Lung (tissue), 11 donors: ENCODE measurements at regions not wholly inside any gene's neighbourhood (a gene's known extent, or its start where the extent isn't known, plus 50 kb on each side); places are given as distances from the start of the nearest gene placed in this dataset.

Source experiments
- ATAC-seq: fragments of 200-7000 bp; cut with Tn5 transposase; one replicate; pipeline ENCODE4 v1.9.1; 2020; ENCODE audit warnings: moderate number of reproducible peaks; ENCODE audit not compliant: insufficient read depth, low FRiP score
- DNase-seq, 3 donors: peaks; one replicate each; pipeline ENCODE4 v3.0.0-alpha.2; 2013 to 2017
- H3K27ac ChIP-seq, 2 donors: one replicate each; pipeline ENCODE4 v1.5.1; 2013; ENCODE audit warnings: mild to moderate bottlenecking in 2 of 2, moderate library complexity in 2 of 2, control low read depth in 1 of 2, inconsistent platforms in 1 of 2, low read depth in 1 of 2, low read length in 1 of 2
- H3K27me3 ChIP-seq, 3 donors: one replicate each; pipeline ENCODE4 v1.5.1; 2013; ENCODE audit warnings: low read length in 2 of 3; ENCODE audit not compliant: control insufficient read depth in 3 of 3, insufficient read depth in 3 of 3
- H3K36me3 ChIP-seq, 4 donors: one replicate each; pipeline ENCODE4 v1.5.1; 2013; ENCODE audit warnings: low read length in 4 of 4, mild to moderate bottlenecking in 1 of 4, moderate library complexity in 1 of 4; ENCODE audit not compliant: control insufficient read depth in 4 of 4, insufficient read depth in 4 of 4
- H3K4me1 ChIP-seq, 5 donors: one replicate each; pipeline ENCODE4 v1.5.1; 2013; ENCODE audit warnings: low read length in 5 of 5, mild to moderate bottlenecking in 2 of 5, moderate library complexity in 1 of 5; ENCODE audit not compliant: control insufficient read depth in 5 of 5, insufficient read depth in 5 of 5
- H3K4me3 ChIP-seq: one replicate; pipeline ENCODE4 v1.5.1; 2013; ENCODE audit warnings: mild to moderate bottlenecking, control low read depth, moderate library complexity
- H3K9ac ChIP-seq, 2 donors: one replicate each; pipeline ENCODE4 v1.5.1; 2013; ENCODE audit warnings: low read length in 2 of 2, control low read depth in 1 of 2; ENCODE audit not compliant: insufficient read depth in 1 of 2
- H3K9me3 ChIP-seq, 4 donors: one replicate each; pipeline ENCODE4 v1.5.1; 2013; ENCODE audit warnings: low read length in 3 of 4, mild to moderate bottlenecking in 1 of 4, moderate library complexity in 1 of 4; ENCODE audit not compliant: control insufficient read depth in 4 of 4, insufficient read depth in 3 of 4
- WGBS, 2 donors: extraction: QIAGEN DNeasy Blood & Tissue Kit; methylation state at CpG; one replicate each; pipeline ENCODE4 v1.1.7; 2013; 5-methylcytosine and 5-hydroxymethylcytosine counted together
- TF ChIP-seq, protein P1 (sequence below): IDR thresholded peaks from 2 replicates; pipeline ENCODE4 v1.5.1; 2012; ENCODE audit warnings: mild to moderate bottlenecking; ENCODE audit errors: control extremely low read depth, extremely low read depth
- donor health status: control.
- donor health status: control.
- donor health status: Bipolar disorder and iron deficiency.
- donor health status: healthy.
- donor health status: DM: yes; HTN: yes; CAD: no.

DNA sequence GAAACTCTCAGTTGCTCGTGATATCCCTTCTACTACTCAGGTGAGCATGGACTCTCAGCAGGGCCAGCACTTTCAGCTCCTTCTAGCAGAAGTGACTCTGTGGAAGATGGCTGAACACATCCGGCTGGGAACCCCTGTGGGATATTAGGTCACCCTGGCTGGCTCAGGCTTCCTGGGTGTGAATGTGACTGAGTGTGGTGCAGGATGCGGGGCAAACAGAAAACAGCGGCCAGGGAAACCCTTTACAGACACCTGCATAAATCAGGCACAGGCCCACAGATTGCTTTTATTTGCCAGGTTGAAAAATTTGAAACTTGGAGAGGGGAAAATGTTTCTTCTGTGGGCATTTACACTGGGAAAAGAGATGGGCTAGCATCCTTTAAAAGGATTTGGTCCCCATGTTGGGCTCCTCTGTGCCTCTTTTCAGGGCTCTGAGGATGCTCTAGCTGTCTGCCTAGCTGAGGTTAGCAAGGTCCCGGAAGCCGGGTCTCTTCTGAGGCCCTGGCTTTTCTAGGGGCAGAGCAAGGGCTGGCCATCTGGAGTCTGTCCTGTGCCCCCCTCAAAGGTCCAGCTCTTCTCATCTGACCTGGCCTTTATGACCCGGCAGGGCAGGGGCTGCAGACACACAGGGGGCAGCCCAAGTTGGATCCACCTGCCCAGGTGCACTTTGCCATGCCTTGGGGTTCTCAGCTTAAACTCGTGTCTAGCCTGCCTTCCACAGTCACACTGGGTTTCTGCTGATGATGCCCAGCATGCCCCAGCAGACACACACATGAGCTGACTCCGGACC, 243.0 kb downstream of the SIPA1L2 start:
- no peak overlapping the region for H3K27ac ChIP-seq
- no peaks in the 10 kb centered on the region for H3K36me3 ChIP-seq
- peaks cover 0 to 3% (median 0%) of the 10 kb centered on the region in 5 donors for H3K4me1 ChIP-seq
- H3K9me3 ChIP-seq: no peaks in the 10 kb centered on the region
- H3K27me3 ChIP-seq: no peaks in the 10 kb centered on the region
- no peak overlapping the region for H3K9ac ChIP-seq
- DNase-seq (no peak), ATAC-seq (no peak)
- 90 to 93% methylated on average over 9 of the region's 9 CpGs for whole genome bisulfite sequencing, 2 donors
- TF ChIP-seq, protein P1, sequence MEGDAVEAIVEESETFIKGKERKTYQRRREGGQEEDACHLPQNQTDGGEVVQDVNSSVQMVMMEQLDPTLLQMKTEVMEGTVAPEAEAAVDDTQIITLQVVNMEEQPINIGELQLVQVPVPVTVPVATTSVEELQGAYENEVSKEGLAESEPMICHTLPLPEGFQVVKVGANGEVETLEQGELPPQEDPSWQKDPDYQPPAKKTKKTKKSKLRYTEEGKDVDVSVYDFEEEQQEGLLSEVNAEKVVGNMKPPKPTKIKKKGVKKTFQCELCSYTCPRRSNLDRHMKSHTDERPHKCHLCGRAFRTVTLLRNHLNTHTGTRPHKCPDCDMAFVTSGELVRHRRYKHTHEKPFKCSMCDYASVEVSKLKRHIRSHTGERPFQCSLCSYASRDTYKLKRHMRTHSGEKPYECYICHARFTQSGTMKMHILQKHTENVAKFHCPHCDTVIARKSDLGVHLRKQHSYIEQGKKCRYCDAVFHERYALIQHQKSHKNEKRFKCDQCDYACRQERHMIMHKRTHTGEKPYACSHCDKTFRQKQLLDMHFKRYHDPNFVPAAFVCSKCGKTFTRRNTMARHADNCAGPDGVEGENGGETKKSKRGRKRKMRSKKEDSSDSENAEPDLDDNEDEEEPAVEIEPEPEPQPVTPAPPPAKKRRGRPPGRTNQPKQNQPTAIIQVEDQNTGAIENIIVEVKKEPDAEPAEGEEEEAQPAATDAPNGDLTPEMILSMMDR: no peak
- H3K4me3 ChIP-seq: no peak overlapping the region

- Histone ChIP-seq H3K4me3 (no peak overlapping the region), H3K27ac (no peak overlapping the region), H3K9me3 (no peaks in the 10 kb centered on the region), H3K4me1 (peaks cover 0 to 5% (median 0%) of the 10 kb centered on the region in 5 donors), H3K9ac (no peak overlapping the region), H3K27me3 (no peaks in the 10 kb centered on the region), H3K36me3 (no peaks in the 10 kb centered on the region)
- TF ChIP-seq, protein P1: no peak
- WGBS, 2 donors: 85 to 94% methylated on average over 9 of the region's 9 CpGs
- ATAC-seq (no peak), DNase-seq (no peak)
Measured at GRCh38 chr1:232386294-232386693, 243.6 kb downstream of the SIPA1L2 start.

GRCh38 chr1:232385221-232385620, 244.7 kb downstream of the SIPA1L2 start:
- ATAC-seq (no peak), DNase-seq (no peak)
- Histone ChIP-seq H3K4me1 (peaks cover 0 to 5% (median 0%) of the 10 kb centered on the region in 5 donors), H3K27me3 (no peaks in the 10 kb centered on the region), H3K36me3 (no peaks in the 10 kb centered on the region), H3K4me3 (no peak overlapping the region), H3K27ac (no peak overlapping the region), H3K9me3 (no peaks in the 10 kb centered on the region), H3K9ac (no peak overlapping the region)
- 91% methylated on average over 10 of the region's 10 CpGs for WGBS, 2 donors
- TF ChIP-seq, protein P1: no peak
